ENCODE measurements at regions not wholly inside any gene's neighbourhood (a gene's known extent, or its start where the extent isn't known, plus 50 kb on each side); places are given as distances from the start of the nearest gene placed in this dataset.

DNA sequence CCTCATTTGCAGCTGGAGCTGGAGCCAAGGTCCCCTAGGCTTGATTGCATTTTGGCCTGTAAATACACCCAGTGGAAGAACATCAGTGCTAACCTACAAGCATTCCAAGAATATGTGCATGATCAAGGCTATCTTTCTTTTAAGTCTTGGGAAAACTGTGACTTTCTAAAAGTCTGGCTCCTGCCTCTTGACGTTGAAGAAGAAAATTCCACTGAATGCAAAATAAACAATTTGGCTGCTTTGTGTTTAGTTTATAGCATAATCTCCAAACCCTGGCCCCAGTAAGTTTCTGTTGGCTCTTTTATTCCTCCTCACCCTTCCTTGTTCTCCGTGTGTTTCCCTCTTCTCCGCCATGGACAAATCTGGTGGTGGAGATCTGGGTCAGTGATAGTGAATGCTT, 109.3 kb upstream of the TLE1 start:
- TF ChIP-seq SUZ12 (IDR thresholded peaks at IDR 0.05) (no peak), HDGF (IDR thresholded peaks at IDR 0.05; ENCODE audit: borderline replicate concordance) (no peak), NFRKB (IDR thresholded peaks at IDR 0.05) (no peak), ZNF384 (IDR thresholded peaks at IDR 0.05) (no peak), TARDBP (IDR thresholded peaks at IDR 0.05) (no peak), SP1 (IDR thresholded peaks at IDR 0.05) (no peak), BHLHE40 (IDR thresholded peaks at IDR 0.05; ENCODE audit: borderline replicate concordance) (no peak)

Measured in HEK293T (cell line).